ENCODE measurements at regions not wholly inside any gene's neighbourhood (a gene's known extent, or its start where the extent isn't known, plus 50 kb on each side); places are given as distances from the start of the nearest gene placed in this dataset.

- no peak for DNase-seq
These were observed 339.8 kb downstream of the CYP26B1 start for GRCh38 chr2:71807581-71808451.

GRCh38 chr2:71806432-71806831 is 341.2 kb downstream of the CYP26B1 start:
- no peak for DNase-seq

DNA sequence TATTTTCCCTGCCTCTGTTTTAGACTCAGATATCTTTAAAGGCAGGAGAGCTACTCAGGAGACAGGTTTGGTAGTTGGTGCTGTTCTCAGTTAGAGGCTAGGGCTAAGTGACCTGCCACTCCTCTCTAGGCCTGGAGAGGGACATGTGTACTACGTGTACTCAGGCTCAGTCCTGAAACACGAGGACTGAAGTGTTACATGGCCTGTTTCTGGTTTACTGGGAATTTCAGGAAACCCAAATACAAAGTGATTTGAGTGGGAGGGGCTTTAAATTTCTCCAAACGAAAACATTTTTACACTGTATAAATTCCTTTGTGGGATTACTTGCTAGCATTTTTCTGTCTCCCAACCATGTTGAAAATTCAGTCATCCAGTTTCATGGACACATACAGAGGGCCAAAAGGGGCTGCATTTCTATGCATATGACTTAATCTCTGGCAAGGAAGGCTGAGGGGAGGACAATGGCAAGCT is 343.3 kb downstream of the CYP26B1 start:
- DNase-seq: no peak

DNA sequence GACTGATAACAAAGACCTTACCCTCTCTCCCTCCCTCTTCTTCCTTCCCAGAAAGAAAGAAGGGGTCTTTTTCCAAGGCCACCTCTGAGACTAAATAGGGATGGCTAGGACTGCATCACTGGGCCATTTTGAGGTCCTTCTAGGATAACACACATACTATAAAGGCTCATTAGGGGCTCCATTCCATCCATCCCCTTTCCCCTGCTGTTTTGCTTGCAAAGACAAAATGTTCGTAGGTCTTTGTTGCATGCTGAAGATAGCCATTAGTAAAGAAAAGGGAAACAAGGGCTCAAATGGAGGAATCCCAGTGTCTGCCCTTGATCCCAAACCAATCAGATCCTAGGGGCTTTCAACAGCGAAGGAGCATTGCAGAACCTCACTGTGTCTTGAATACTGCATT is 344.3 kb downstream of the CYP26B1 start:
- DNase-seq: no peak

DNA sequence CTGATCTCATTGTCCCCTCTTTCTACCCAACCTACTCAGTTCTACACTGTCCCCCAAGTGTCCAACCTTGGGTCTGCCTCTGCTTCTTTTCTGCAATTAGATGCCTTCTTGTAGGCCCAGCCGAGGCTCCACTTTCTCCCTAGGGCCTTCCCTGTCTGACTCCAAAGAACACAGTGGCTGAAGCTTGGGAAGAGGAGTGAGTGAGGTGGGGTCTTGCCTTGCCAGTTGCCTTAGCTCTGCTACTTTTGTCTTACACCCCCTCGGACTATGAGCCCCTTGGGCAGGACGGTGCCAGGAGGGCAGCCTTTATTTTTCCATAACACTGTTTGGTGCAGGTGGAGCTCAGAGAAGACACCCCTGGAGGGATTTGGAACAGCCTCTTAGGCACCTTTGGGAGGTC is 345.1 kb downstream of the CYP26B1 start:
- no peak for DNase-seq

GRCh38 chr2:71801969-71802368 is 345.7 kb downstream of the CYP26B1 start:
- no peak for DNase-seq

DNA sequence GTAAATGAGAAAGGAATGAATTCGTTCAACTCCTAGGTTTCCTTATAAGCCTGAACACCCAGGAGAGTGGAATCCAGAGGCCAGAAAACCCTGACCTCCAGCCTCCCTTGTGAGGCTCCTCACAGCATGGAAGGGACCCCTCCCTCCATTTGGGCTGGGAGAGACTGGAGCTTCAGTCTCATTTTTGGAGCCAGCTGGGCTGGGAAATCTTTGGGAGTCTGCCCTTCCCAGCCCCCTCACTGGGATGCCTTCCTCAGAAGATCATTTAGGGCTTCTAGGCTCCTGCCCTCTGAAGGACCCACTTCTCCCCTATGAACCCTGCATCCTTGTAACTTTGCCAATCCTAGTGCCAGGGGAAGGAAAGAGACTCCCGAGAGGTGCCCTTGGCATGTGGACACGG is 346.1 kb downstream of the CYP26B1 start:
- no peak for DNase-seq

GRCh38 chr2:71800851-71801250 is 346.8 kb downstream of the CYP26B1 start:
- no peak for DNase-seq

- no peak for DNase-seq
These were observed 346.9 kb downstream of the DYSF start for GRCh38 chr2:71800106-71800809.

- no peak for DNase-seq
These were observed 345.7 kb downstream of the DYSF start for GRCh38 chr2:71799013-71799575.

GRCh38 chr2:71798266-71799012 is 345.1 kb downstream of the DYSF start:
- DNase-seq: peak in 1 of 5 donors; percentile 4

GRCh38 chr2:71797035-71797810 is 343.9 kb downstream of the DYSF start:
- DNase-seq: no peak

DNA sequence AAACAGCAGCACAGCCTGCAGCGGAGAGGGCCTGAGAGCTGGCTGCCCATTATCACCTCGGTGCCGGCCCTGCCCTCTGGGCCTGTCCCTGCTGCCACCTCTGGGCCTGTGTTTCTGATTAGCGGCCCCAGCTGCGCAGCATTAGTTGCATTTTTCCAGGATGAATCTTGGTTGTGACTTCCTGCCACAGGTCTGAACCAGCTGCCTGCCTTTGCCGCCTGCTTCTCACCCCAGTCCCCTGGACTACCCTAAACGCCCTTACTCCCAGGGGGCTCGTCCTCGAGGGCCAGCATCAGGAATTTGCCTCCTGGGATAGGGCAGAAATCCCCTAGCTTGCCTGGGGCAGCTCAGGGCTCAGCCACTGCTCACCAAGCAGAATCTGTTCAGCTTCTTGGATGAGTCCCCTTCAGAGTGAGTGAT is 342.8 kb downstream of the DYSF start:
- DNase-seq: no peak

GRCh38 chr2:71795486-71795885 is 342.1 kb downstream of the DYSF start:
- no peak for DNase-seq

GRCh38 chr2:71794611-71795010 is 341.2 kb downstream of the DYSF start:
- DNase-seq: no peak

DNA sequence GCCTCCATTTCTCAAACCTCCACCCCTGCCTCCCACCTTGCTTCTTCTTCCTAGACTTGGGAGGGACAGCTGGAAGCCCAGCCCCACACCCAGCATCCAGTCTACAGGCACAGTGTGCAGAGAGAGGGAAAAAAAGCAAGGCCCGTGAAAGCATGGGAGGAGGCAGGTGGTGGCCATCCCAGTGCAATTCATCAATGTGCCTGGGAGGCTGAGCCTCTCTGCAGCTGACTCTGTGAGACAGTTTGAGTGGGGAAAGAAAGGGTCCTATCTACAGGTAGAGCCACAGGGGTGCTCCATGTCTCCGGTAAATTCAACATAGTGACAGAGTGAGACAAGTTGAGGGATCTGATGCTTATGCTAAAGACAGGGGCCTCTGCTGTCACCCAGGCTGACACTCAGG is 340.6 kb downstream of the DYSF start:
- no peak for DNase-seq

DNA sequence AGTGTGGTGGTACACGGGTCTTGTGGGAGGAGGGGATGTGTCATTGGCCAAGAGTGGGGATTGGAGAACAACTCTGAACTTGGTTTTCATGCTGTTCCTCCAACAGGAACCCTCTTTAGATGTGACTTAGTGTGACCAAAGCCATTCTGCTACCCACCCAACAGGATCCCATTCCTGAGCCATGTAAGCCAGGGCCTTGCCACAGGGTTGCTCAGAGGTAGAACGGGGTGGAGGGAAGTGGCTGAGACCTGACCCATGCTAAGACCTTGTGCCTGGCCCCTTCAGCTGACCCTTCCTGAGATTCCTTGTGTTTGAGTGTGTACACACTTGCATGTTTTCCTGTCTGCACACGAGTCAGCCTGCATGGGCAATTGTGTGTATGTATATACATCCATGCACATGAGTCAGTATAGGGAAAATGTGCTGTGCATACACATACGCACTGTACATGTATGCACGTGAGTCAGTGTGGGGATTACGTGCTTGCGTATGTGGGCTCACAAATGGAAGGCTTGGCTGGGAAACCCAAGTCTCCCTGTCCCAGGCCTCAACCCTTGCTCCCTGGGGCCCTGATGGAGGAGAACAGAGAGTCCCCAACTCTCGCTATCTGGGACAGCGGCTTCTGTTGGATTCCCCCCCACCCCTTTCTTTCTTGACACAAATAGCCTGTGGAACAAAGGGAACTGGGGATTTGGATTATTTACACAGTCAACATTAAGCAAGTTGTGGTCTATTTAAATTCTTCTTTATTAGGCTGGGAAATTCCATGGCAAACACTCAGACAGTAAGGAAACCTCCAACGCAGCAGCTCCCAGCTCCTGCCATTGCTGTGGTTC is 339.8 kb downstream of the DYSF start:
- no peak for DNase-seq

- no peak for DNase-seq
These were observed 338.3 kb downstream of the DYSF start for GRCh38 chr2:71791501-71792135.

- DNase-seq: no peak
These were observed 337.7 kb downstream of the DYSF start for GRCh38 chr2:71791061-71791450.

GRCh38 chr2:71790226-71791060 is 337.1 kb downstream of the DYSF start:
- no peak for DNase-seq
